Activated naive CD4-positive, alpha-beta T cell treated with anti-CD3 and anti-CD28 coated beads for 36 hours (primary cell): ENCODE measurements at regions not wholly inside any gene's neighbourhood (a gene's known extent, or its start where the extent isn't known, plus 50 kb on each side); places are given as distances from the start of the nearest gene placed in this dataset.
"Not testable (repeated sequence)": the region's sequence is repeated elsewhere in the genome, so short reads cannot be mapped to it uniquely, and the experiment has no call there.

Experiments
- CTCF ChIA-PET: fragments of 350-600 bp; sonication (Branson Sonifier 250); formaldehyde crosslinking; loops from one replicate; lab custom pipeline; 2021; ENCODE audit warnings: antibody characterized with exemption; lab: Charles Lee
- DNase-seq: peaks from one replicate; pipeline ENCODE4 v3.0.0-alpha.2; 2020
- H3K27ac Mint-ChIP-seq: one replicate; pipeline ENCODE4 v1.8.0; 2021; ENCODE audit warnings: mild to moderate bottlenecking, mixed read lengths
- H3K27me3 Mint-ChIP-seq: one replicate; pipeline ENCODE4 v1.8.0; 2021; ENCODE audit warnings: low read depth, mixed read lengths
- H3K36me3 Mint-ChIP-seq: one replicate; pipeline ENCODE4 v1.8.0; 2021; ENCODE audit warnings: low read depth, mixed read lengths
- H3K4me1 Mint-ChIP-seq: one replicate; pipeline ENCODE4 v1.8.0; 2021; ENCODE audit warnings: low read depth, mixed read lengths
- H3K4me3 Mint-ChIP-seq: one replicate; pipeline ENCODE4 v1.8.0; 2021; ENCODE audit warnings: mild to moderate bottlenecking, moderate library complexity, mixed read lengths
- H3K9me3 Mint-ChIP-seq: one replicate; pipeline ENCODE4 v1.8.0; 2021; ENCODE audit warnings: mixed read lengths
- intact Hi-C: fragments of 100-400 bp; cut with micrococcal nuclease; formaldehyde crosslinking; loops from one replicate; pipeline ENCODE4 v1.15.1; 2023

DNA sequence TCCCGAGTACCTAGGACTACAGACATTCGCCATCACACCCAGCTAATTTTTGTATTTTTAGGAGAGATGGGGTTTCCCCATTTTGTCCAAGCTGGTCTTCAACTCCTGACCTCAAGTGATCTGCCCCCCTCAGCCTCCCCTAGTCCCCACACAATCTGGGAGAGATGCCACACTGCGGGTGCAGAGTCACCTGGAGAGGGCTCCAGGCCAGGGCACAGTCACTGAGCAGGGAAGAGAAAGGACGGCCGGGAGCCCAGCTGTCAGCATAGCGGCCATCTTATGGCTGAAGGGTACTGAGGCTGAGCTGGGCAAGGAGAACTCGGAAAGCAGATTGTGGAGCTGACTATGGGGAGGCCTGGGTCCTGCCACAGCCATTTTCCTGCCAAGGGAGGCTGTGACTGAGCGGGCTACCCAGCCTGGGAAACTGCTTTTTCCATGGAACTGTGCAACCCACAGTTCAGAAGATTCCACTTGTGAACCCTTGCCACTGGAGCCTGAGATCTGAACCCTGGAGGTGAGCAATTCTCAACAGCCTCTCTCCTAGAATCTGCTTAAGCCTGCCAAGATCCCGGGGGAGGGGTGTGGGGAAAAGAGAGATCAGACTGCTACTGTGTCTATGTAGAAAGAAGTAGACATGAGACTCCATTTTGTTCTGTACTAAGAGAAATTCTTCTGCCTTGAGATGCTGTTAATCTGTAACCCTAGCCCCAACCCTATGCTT, 109.2 kb downstream of the ZNF486 start:
- Mint-ChIP-seq H3K4me3 (no peak overlapping the region), H3K9me3 (no peaks in the 10 kb centered on the region), H3K27ac (no peak overlapping the region), H3K27me3 (no peaks in the 10 kb centered on the region), H3K4me1 (no peaks in the 10 kb centered on the region), H3K36me3 (no peaks in the 10 kb centered on the region)
- CTCF ChIA-PET, result no interaction called here
- intact Hi-C loops, result no loop called here
- DNase-seq, result no peak

DNA sequence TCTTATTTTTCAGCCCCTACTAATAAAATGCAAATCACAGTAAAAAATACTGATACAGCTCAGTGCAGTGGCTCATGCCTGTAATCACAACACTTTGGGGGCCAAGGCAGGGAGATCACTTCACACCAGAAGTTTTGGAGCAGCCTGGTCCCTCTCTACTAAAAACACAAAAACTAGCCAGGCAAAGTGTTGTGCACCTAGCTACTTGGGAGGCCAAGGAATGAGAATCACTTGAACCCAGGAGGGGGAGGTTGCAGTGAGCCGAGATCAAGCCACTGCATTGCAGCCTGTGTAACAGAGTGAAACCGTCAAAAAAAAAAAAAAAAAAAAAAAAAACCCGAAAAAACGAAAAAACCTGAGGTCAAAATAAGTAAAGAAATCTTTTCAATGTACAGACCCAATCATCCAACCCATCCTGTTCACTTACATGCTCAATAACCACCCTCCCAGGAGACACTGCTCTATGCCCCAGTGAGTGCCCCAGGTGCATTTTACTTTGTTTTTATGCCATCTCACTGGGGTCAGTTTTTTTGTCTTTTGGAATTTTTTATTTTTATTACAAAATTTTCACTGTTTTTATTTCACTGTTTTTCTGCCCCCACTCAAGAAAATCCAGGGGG, 107.0 kb downstream of the ZNF486 start:
- no peak for DNase-seq
- intact Hi-C loops, result no loop called here
- H3K4me3 Mint-ChIP-seq, result no peak overlapping the region
- H3K27me3 Mint-ChIP-seq, result no peaks in the 10 kb centered on the region
- H3K36me3 Mint-ChIP-seq, result no peaks in the 10 kb centered on the region
- H3K4me1 Mint-ChIP-seq, result no peaks in the 10 kb centered on the region
- CTCF ChIA-PET, result no interaction called here
- H3K27ac Mint-ChIP-seq, result no peak overlapping the region
- no peaks in the 10 kb centered on the region for H3K9me3 Mint-ChIP-seq

DNA sequence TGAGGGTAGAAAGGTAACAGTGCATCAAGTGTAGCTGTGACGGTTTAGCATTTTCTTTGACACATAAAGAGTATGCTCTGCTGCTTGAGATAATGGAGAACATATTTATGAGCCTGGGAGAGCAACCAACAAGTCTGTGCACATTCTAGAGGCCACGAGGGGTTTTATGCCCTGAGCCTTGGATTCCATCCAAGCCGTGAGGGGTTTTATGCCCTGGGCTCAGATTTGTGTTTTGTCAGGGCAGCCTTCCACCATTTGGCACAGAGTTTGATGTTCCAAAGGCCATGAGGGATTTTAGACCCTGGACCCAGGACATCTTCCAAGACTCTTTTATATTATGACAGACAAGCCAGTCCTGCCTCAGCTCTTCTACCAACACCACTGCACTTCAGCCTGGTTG, 106.4 kb downstream of the ZNF486 start:
- no peak for DNase-seq

DNA sequence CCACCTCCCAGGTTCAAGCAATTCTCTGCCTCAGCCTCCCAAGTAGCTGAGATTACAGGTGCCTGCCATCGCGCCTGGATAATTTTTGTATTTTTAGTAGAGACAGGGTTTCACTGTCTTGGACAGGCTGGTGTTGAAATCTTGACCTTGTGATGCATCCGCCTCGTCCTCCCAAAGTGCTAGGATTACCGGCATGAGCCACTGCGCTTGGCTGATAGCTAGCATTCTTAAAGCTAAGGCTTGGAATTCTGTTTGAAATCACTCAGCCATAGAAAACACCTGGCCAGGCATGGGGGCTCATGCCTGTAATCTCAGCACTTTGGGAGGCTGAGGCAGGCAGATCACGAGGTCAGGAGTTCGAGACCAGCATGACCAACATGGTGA, 105.6 kb downstream of the ZNF486 start:
- DNase-seq, H3K27me3 Mint-ChIP-seq, H3K27ac Mint-ChIP-seq, intact Hi-C loops, H3K36me3 Mint-ChIP-seq, H3K4me3 Mint-ChIP-seq, H3K9me3 Mint-ChIP-seq, H3K4me1 Mint-ChIP-seq, CTCF ChIA-PET: not testable (repeated sequence)

More for the DNA sequence above, 106.4 kb downstream of the ZNF486 start:
- Mint-ChIP-seq H3K4me3 (no peak overlapping the region), H3K27me3 (no peaks in the 10 kb centered on the region), H3K4me1 (no peaks in the 10 kb centered on the region), H3K9me3 (no peaks in the 10 kb centered on the region), H3K36me3 (no peaks in the 10 kb centered on the region), H3K27ac (no peak overlapping the region)
- CTCF ChIA-PET, result no interaction called here
- intact Hi-C loops, result no loop called here

DNA sequence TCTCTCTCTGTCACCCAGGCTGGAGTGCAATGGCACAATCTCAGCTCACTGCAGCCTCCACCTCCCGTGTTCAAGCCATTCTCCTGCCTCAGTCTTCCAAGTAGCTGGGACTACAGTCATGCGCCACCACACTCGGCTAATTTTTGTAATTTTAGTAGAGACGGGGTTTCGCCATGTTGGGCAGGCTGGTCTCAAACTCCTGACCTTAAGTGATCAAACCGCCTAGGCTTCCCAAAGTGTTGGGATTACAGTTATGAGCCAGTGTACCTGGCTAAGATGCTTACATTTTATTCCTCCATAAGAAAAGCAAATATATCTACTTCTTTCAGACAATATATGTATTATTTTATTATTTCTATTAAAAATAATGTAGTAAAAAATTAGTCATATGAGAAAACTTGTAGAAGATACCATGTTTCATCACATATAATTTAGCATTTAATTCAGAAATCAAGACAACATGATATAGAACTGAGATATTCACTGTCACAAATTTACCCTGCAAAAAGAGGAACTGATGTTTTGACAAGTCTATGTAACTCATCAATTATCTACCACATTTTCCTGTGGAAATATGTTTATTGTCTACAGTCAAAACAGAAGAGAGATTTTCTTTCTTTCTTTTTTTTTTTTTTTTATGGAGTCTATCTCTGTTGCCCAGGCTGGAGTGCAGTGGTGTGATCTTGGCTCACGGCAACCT, 105.1 kb downstream of the ZNF486 start:
- DNase-seq, H3K27ac Mint-ChIP-seq, H3K9me3 Mint-ChIP-seq, H3K27me3 Mint-ChIP-seq, H3K4me1 Mint-ChIP-seq, H3K36me3 Mint-ChIP-seq, CTCF ChIA-PET, intact Hi-C loops, H3K4me3 Mint-ChIP-seq: not testable (repeated sequence)

DNA sequence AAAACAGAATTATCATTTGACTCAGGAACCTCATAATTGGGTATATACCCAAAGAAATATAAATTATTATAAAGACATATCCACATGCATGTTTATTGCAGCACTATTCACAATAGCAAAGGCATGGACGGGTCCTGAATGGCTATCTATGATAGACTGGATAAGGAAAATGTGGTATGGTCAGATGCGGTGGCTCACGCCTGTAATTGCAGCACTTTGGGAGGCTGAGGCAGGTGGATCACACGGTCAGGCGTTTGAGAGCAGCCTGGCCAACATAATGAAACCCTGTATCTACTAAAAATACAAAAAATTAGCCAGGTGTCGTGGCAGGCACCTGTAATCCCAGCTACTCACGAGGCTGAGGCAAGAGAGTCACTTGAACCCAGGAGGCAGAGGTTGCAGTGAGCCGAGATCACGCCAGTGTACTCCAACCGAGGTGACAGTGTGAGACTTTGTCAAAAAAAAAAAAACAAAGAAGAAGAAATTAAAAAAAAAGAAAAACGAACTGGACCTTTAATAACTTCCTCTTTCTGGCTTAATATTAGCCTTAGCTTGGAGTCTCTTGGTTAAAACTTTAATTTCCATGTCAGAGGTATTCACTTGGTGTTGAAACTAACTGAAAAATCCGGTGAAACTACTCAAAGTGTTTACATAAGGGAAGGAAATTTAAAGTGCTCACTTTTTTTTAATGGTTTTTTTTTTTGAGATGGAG, 104.4 kb downstream of the ZNF486 start:
- DNase-seq, result no peak
- Mint-ChIP-seq H3K4me3 (no peak overlapping the region), H3K36me3 (no peaks in the 10 kb centered on the region), H3K27ac (no peak overlapping the region), H3K27me3 (no peaks in the 10 kb centered on the region), H3K9me3 (no peaks in the 10 kb centered on the region), H3K4me1 (no peaks in the 10 kb centered on the region)
- intact Hi-C loops, result no loop called here
- CTCF ChIA-PET, result no interaction called here

DNA sequence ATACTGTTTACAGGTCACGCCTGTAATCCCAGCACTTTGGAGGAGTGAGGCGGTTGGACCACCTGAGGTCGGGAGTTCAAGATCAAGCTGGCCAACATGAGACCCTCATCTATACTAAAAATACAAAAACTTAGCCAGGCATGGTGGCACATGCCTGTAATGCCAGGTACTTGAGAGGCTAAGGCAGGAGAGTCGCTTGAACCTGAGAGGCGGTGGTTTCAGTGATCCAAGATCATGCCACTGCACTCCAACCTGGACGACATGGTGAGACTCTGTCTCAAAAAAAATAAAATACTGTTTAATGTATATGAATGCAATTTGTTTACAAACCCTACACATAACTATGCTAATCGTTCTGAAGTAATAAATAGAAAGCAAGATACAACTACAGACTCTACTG, 102.4 kb downstream of the ZNF486 start:
- no peaks in the 10 kb centered on the region for H3K27me3 Mint-ChIP-seq
- no peak for DNase-seq
- intact Hi-C loops, result no loop called here
- no peaks in the 10 kb centered on the region for H3K36me3 Mint-ChIP-seq
- H3K9me3 Mint-ChIP-seq, result no peaks in the 10 kb centered on the region
- H3K4me3 Mint-ChIP-seq, result no peak overlapping the region
- no peaks in the 10 kb centered on the region for H3K4me1 Mint-ChIP-seq
- CTCF ChIA-PET, result no interaction called here
- H3K27ac Mint-ChIP-seq, result no peak overlapping the region

DNA sequence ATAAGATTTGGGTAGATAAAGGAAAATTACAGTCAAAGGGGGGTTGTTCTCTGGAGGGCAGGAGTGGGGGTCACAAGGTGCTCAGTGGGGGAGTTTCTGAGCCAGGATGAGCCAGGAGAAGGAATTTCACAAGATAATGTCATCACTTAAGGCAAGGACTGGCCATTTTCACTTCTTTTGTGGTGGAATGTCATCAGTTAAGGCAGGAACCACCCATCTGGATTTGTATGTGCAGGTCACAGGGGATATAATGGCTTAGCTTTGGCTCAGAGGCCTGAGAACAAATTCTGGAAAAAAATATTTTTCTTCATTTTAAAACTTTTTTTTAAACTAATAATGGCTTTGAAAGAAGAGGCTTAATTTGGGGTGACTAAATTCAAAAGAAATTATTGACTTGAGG, 94.5 kb downstream of the ZNF486 start:
- H3K27ac Mint-ChIP-seq, DNase-seq, intact Hi-C loops, H3K4me3 Mint-ChIP-seq, H3K36me3 Mint-ChIP-seq, H3K4me1 Mint-ChIP-seq, CTCF ChIA-PET, H3K9me3 Mint-ChIP-seq: not testable (repeated sequence)
- peaks cover 14% of the 10 kb centered on the region for H3K27me3 Mint-ChIP-seq

DNA sequence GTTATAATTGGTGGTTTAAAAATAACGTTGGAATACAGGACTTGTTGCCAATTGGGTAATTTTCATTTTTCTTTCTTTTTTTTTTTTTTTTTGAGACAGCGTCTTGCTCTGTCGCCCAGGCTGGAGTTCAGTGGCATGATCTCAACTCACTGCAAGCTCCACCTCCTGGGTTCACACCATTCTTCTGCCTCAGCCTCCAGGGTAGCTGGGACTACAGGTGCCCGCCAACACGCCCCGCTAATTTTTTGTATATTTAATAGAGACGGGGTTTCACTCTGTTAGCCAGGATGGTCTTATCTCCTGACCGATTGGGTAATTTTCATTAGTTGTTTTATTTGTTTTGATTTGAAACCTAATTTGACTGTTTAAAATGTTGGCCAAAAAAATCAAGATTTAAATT, 93.7 kb downstream of the ZNF486 start:
- H3K27ac Mint-ChIP-seq, CTCF ChIA-PET, DNase-seq, H3K4me1 Mint-ChIP-seq, H3K36me3 Mint-ChIP-seq, H3K4me3 Mint-ChIP-seq, intact Hi-C loops, H3K9me3 Mint-ChIP-seq: not testable (repeated sequence)
- H3K27me3 Mint-ChIP-seq, result peaks cover 14% of the 10 kb centered on the region

DNA sequence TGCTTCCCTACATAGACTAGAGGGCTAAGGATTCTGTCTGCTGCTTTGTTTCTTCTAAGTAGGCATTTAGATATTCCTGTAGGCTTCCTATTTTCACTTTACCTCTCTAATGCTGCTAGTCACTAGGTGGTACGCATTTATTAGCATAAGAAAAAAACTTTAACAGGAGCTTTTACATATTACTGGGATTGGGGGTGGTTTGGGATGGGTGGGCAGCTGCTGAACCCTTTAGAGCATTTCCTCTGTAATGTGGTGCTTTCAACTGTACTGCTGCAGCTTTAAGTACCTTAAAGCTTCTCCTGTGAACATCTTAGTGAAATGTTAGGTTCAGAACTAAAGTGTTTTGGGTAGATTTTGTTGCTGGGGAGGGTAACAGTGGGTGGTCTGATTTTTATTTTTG, 92.6 kb downstream of the ZNF486 start:
- no peak for DNase-seq
- H3K36me3 Mint-ChIP-seq, result no peaks in the 10 kb centered on the region
- no peaks in the 10 kb centered on the region for H3K4me1 Mint-ChIP-seq
- H3K4me3 Mint-ChIP-seq, result no peak overlapping the region
- CTCF ChIA-PET, result no interaction called here
- no peak overlapping the region for H3K27ac Mint-ChIP-seq
- no peaks in the 10 kb centered on the region for H3K9me3 Mint-ChIP-seq
- intact Hi-C loops, result no loop called here
- H3K27me3 Mint-ChIP-seq, result peaks cover 14% of the 10 kb centered on the region

DNA sequence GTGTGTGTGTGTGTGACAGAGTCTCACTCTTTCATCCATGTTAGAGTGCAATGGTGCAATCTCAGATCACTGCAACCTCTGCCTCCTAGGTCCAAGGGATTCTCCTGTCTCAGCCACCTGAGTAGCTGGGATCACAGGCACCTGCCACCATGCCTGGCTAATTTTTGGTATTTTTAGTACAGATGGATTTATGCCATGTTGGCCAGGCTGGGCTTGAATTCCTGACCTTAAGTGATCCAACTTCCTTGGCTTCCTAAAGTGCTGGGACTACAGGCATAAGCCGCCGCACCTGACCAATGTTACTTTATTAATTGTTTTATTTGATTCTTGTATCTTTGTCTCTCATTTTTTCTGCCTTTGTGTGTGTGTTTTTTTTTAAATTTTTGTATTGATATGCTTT, 89.6 kb downstream of the ZNF486 start:
- intact Hi-C loops, result no loop called here
- H3K4me3 Mint-ChIP-seq, result no peak overlapping the region
- no peak overlapping the region for H3K27ac Mint-ChIP-seq
- H3K4me1 Mint-ChIP-seq, result no peaks in the 10 kb centered on the region
- H3K36me3 Mint-ChIP-seq, result no peaks in the 10 kb centered on the region
- no peak for DNase-seq
- H3K27me3 Mint-ChIP-seq, result peaks cover 12% of the 10 kb centered on the region
- H3K9me3 Mint-ChIP-seq, result no peaks in the 10 kb centered on the region
- CTCF ChIA-PET, result no interaction called here

DNA sequence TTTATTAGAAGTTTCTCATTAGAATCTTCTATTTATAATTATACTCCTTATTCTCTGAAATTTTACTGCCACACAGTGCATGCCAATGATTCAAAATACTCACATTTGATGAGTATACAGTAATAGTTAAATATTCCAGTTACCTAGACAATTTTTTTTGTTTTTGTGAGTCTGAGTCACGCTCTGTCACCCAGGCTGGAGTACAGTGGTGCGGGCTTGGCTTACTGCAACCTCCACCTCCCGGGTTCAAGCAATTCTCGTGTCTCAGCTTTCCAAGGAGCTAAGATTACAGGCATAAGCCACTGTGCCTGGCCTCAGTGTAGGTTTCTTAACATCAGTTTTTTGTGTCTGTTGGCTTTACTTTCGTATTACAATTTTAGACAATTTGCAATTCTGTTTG, 87.1 kb downstream of the ZNF486 start:
- CTCF ChIA-PET, result no interaction called here
- H3K4me3 Mint-ChIP-seq, result no peak overlapping the region
- H3K27me3 Mint-ChIP-seq, result peaks cover under 1% of the 10 kb centered on the region
- H3K4me1 Mint-ChIP-seq, result no peaks in the 10 kb centered on the region
- no peak overlapping the region for H3K27ac Mint-ChIP-seq
- no peaks in the 10 kb centered on the region for H3K36me3 Mint-ChIP-seq
- no peaks in the 10 kb centered on the region for H3K9me3 Mint-ChIP-seq
- intact Hi-C loops, result no loop called here
- DNase-seq, result no peak
